ENCODE measurements at regions not wholly inside any gene's neighbourhood (a gene's known extent, or its start where the extent isn't known, plus 50 kb on each side); places are given as distances from the start of the nearest gene placed in this dataset.

GRCh38 chr3:101992863-101993262 lies 143.5 kb downstream of the NFKBIZ start:
- no peak for TF ChIP-seq CTCF (conservative IDR thresholded peaks at IDR 0.05 in 1 of 2, IDR thresholded peaks at IDR 0.05 in 1 of 2; ENCODE audit: low read depth in 1 of 2, low read length in 2 of 2)
- no peak for TF ChIP-seq EZH2 (IDR thresholded peaks at IDR 0.05; ENCODE audit: low read length, missing control alignments)

Measured in fibroblast of lung (primary cell).